GM12892 (cell line): ENCODE measurements at regions not wholly inside any gene's neighbourhood (a gene's known extent, or its start where the extent isn't known, plus 50 kb on each side); places are given as distances from the start of the nearest gene placed in this dataset.

Experiments used
- POLR2A ChIP-seq: IDR thresholded peaks from 2 replicates; pipeline ENCODE4 v1.6.1; 2011; ENCODE audit warnings: low read depth, low read length, control low read depth
- POLR2AphosphoS5 ChIP-seq: IDR thresholded peaks from 2 replicates; pipeline ENCODE4 v1.6.1; 2011; ENCODE audit warnings: low read depth, low read length, control low read depth
- TAF1 ChIP-seq: IDR thresholded peaks from 2 replicates; pipeline ENCODE4 v1.6.1; 2011; ENCODE audit warnings: low read depth, mild to moderate bottlenecking, control low read depth, low read length, borderline replicate concordance

DNA sequence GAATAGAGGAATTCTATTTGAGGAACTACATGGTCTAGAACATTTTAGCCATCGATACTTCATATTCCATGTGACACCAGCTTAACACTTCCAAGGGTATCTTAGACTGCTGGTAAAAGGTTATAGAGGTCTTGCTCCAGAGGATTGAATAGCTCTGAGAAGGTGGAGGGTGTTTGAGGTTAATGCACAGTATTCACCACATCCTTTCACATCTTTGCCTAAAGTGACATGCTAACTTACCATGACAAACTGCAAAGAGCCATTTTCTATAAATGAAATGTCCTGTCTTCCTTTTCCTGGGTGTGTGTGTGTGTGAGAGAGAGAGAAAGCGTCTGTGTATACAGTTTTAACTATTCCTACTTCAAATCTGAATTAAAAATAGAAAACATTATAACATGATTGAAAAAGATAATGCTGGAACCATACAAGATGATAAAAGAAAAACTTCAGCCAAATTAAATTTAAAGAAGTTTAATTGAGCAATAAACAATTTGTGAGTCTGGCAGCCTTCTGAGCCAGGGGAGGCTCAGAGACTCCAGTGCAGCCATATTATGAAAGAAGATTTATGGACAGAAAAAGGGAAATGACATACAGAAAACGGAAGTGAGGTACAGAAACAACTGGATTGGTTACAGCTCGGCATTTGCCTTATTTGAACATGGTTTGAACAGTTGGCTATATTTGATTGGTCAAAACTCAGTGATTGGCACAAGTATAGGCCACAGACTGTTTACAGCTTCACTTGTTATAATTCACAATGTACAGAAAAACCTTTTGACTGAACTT lies 320.9 kb upstream of the CCDC179 start:
- TF ChIP-seq POLR2A (no peak), POLR2AphosphoS5 (no peak), TAF1 (no peak)
